Endothelial cell of umbilical vein (primary cell): ENCODE measurements at regions not wholly inside any gene's neighbourhood (a gene's known extent, or its start where the extent isn't known, plus 50 kb on each side); places are given as distances from the start of the nearest gene placed in this dataset.

Source experiments
- BruUV-seq: library from RNA; stranded (reverse); fragments of 400-500 nt; replicated peaks from 2 replicates; lab custom pipeline; 2021; lab: Mats Ljungman, UMichigan
- CTCF ChIA-PET: fragments of 300-600, 350-600 bp; sonication (Branson Sonifier 250); formaldehyde crosslinking; loops from one replicate; lab custom pipeline; 2021; ENCODE audit warnings: antibody characterized with exemption, inconsistent platforms; lab: Charles Lee
- POLR2A ChIA-PET: fragments of 300-600, 350-600 bp; sonication (Branson Sonifier 250); formaldehyde crosslinking; loops from one replicate; lab custom pipeline; 2021; ENCODE audit warnings: antibody characterized with exemption, inconsistent platforms; lab: Charles Lee
- DNase-seq: peaks from one replicate; pipeline ENCODE4 v3.0.0-alpha.2; 2011; ENCODE audit warnings: low read depth, low spot score
- FAIRE-seq: peaks from 2 replicates; lab custom pipeline; 2011; peaks lifted over from hg19 to GRCh38; lab: Jason Lieb, UNC
- H2AFZ ChIP-seq: 2 replicates; pipeline ENCODE4 v1.6.0; 2012; ENCODE audit warnings: low read depth, low read length, control low read depth, inconsistent platforms
- H3K27ac ChIP-seq: 2 replicates; pipeline ENCODE4 v1.5.1; 2011; ENCODE audit warnings: low read depth, mild to moderate bottlenecking, control low read depth, low read length, moderate library complexity; ENCODE audit not compliant: insufficient read depth
- H3K27me3 ChIP-seq, 2 experiments: 2 replicates each; pipeline versions ENCODE4 v1.6.0 to v1.6.1; 2011; ENCODE audit warnings: low read length in 2 of 2, mixed read lengths in 1 of 2; ENCODE audit not compliant: control insufficient read depth in 2 of 2, insufficient read depth in 2 of 2
- H3K36me3 ChIP-seq, 2 experiments: 2 replicates in 1 of 2; 3 replicates in 1 of 2; pipeline ENCODE4 v1.5.1; 2011; ENCODE audit warnings: low read length in 2 of 2, mild to moderate bottlenecking in 1 of 2, moderate library complexity in 1 of 2; ENCODE audit not compliant: control insufficient read depth in 2 of 2, insufficient read depth in 2 of 2; ENCODE audit errors: extremely low read depth in 1 of 2
- H3K4me1 ChIP-seq: 3 replicates; pipeline ENCODE4 v1.5.1; 2011; ENCODE audit warnings: mild to moderate bottlenecking, low read length; ENCODE audit not compliant: control insufficient read depth, insufficient read depth; ENCODE audit errors: extremely low read depth
- H3K4me2 ChIP-seq: 2 replicates; pipeline ENCODE4 v1.6.1; 2011; ENCODE audit warnings: low read length, control low read depth, mixed read lengths; ENCODE audit not compliant: insufficient read depth
- H3K4me3 ChIP-seq, 3 experiments: fragments of 200-600 bp in 1 of 3; sonication (generic), shearing (Covaris generic) in 1 of 3; replicated peaks in 1 of 3; 2 replicates each; pipeline ENCODE4 v1.5.1; 2011 to 2016; ENCODE audit warnings: control low read depth in 3 of 3, low read length in 3 of 3, mild to moderate bottlenecking in 2 of 3, inconsistent platforms in 1 of 3, low read depth in 1 of 3, moderate library complexity in 1 of 3; ENCODE audit not compliant: insufficient read depth in 1 of 3
- H3K79me2 ChIP-seq: 2 replicates; pipeline ENCODE4 v1.6.0; 2012; ENCODE audit warnings: low read length, inconsistent platforms; ENCODE audit not compliant: control insufficient read depth, insufficient read depth
- H3K9ac ChIP-seq: replicated peaks from 2 replicates; pipeline ENCODE3; 2011; ENCODE audit warnings: low read length, control low read depth; ENCODE audit not compliant: insufficient read depth; ENCODE audit errors: extremely low read depth
- H3K9me1 ChIP-seq: replicated peaks from 3 replicates; pipeline ENCODE4 v1.6.0; 2011; ENCODE audit warnings: mild to moderate bottlenecking, low read length; ENCODE audit not compliant: control insufficient read depth, insufficient read depth; ENCODE audit errors: extremely low read depth
- H3K9me3 ChIP-seq: replicated peaks from 2 replicates; pipeline ENCODE4 v1.5.1; 2012; ENCODE audit warnings: low read length, inconsistent platforms; ENCODE audit not compliant: control insufficient read depth, insufficient read depth
- H4K20me1 ChIP-seq: replicated peaks from 2 replicates; pipeline ENCODE3; 2011; ENCODE audit warnings: mild to moderate bottlenecking, low read length; ENCODE audit not compliant: control insufficient read depth, insufficient read depth; ENCODE audit errors: extremely low read depth
- CTCF ChIP-seq, 2 donors: IDR thresholded peaks; 1 replicate in 1 of 2; 2 replicates in 1 of 2; pipeline ENCODE4 v1.5.1; 2011; ENCODE audit warnings: low read length in 2 of 2, mild to moderate bottlenecking in 2 of 2, moderate library complexity in 2 of 2, control low read depth in 1 of 2, inconsistent platforms in 1 of 2, low read depth in 1 of 2; ENCODE audit not compliant: insufficient read depth in 1 of 2; ENCODE audit errors: extremely low read depth in 1 of 2
- EZH2 ChIP-seq: IDR thresholded peaks from 2 replicates; pipeline ENCODE4 v1.6.1; 2012; ENCODE audit warnings: borderline replicate concordance, low read depth, mild to moderate bottlenecking, moderate library complexity, low read length, inconsistent platforms; ENCODE audit not compliant: severe bottlenecking
- FOS ChIP-seq: IDR thresholded peaks from 2 replicates; pipeline ENCODE4 v1.6.1; 2011; ENCODE audit warnings: mild to moderate bottlenecking, low read length, moderate library complexity, borderline replicate concordance; ENCODE audit not compliant: insufficient read depth
- GATA2 ChIP-seq: IDR thresholded peaks from 2 replicates; pipeline ENCODE4 v1.7.0; 2011; ENCODE audit warnings: low read depth, mild to moderate bottlenecking, moderate library complexity, mixed read lengths, low read length; ENCODE audit not compliant: insufficient read length, insufficient read depth
- JUN ChIP-seq: IDR thresholded peaks from 2 replicates; pipeline ENCODE4 v1.6.1; 2011; ENCODE audit warnings: borderline replicate concordance, low read depth; ENCODE audit not compliant: insufficient read length, insufficient read depth
- MAX ChIP-seq: IDR thresholded peaks from 2 replicates; pipeline ENCODE4 v1.6.1; 2011; ENCODE audit not compliant: insufficient read depth, insufficient read length
- MYC ChIP-seq: IDR thresholded peaks from one replicate; pipeline ENCODE4 v1.6.1; 2011; ENCODE audit warnings: mild to moderate bottlenecking, low read depth, low read length
- POLR2A ChIP-seq: IDR thresholded peaks from 2 replicates; pipeline ENCODE4 v1.6.1; 2012; ENCODE audit warnings: low read depth, mild to moderate bottlenecking, control low read depth, low read length
- POLR2AphosphoS5 ChIP-seq: IDR thresholded peaks from 2 replicates; pipeline ENCODE4 v1.6.1; 2012; ENCODE audit warnings: low read depth, mild to moderate bottlenecking, control low read depth, low read length, moderate library complexity; ENCODE audit not compliant: insufficient read depth
- dilution Hi-C: fragments of 300-500 bp; cut with MboI; formaldehyde crosslinking; loops from one replicate; pipeline ENCODE4 v1.15.0; 2019; ENCODE audit warnings: low sequenced_read_pairs; ENCODE audit not compliant: extremely low pct_ligation_motif_present
- intact Hi-C: fragments of 100-400 bp; cut with micrococcal nuclease; formaldehyde crosslinking; loops from one replicate; pipeline ENCODE4 v1.10.0; 2022

GRCh38 chr1:56300836-56301235 lies 278.5 kb downstream of the PLPP3 start:
- H3K27ac ChIP-seq = no peak overlapping the region
- no TSS peak for BruUV-seq
- ChIA-PET POLR2A (no interaction called here), CTCF (interaction anchor here (1.4 to 1.8 kb wide), 2 partner anchors 111 to 284 kb away, joined by 3 to 7 read pairs; no protein-coding TSS in a partner anchor)
- no peaks in the 10 kb centered on the region for H3K27me3 ChIP-seq
- no peaks in the 10 kb centered on the region for H3K79me2 ChIP-seq
- no peak overlapping the region for H3K4me3 ChIP-seq
- FAIRE-seq = no peak
- TF ChIP-seq MYC (no peak), EZH2 (no peak), POLR2A (no peak), POLR2AphosphoS5 (no peak)
- H3K9ac ChIP-seq = no peak overlapping the region
- dilution Hi-C loops (no loop called here), intact Hi-C loops (loop anchor here (1.0 to 5.0 kb wide), 3 partner anchors 191 to 278 kb away; partner anchors contain the start of gene PLPP3)
- H3K4me1 ChIP-seq = peaks cover 17% of the 10 kb centered on the region
- no peaks in the 10 kb centered on the region for H4K20me1 ChIP-seq
- DNase-seq = no peak
- H2AFZ ChIP-seq = no peak overlapping the region
- H3K36me3 ChIP-seq = no peaks in the 10 kb centered on the region
- H3K4me2 ChIP-seq = no peak overlapping the region
- no peaks in the 10 kb centered on the region for H3K9me1 ChIP-seq
- H3K9me3 ChIP-seq = no peaks in the 10 kb centered on the region

GRCh38 chr1:56298866-56299265 lies 280.5 kb downstream of the PLPP3 start:
- peaks cover 17% of the 10 kb centered on the region for H3K4me1 ChIP-seq
- intact Hi-C loops = no loop called here
- H3K9me1 ChIP-seq = no peaks in the 10 kb centered on the region
- CTCF ChIA-PET = no interaction called here
- POLR2A ChIA-PET = no interaction called here
- H3K27ac ChIP-seq = no peak overlapping the region
- no peaks in the 10 kb centered on the region for H3K9me3 ChIP-seq
- no peaks in the 10 kb centered on the region for H3K36me3 ChIP-seq
- H2AFZ ChIP-seq = no peak overlapping the region
- BruUV-seq = no TSS peak
- TF ChIP-seq EZH2 (no peak), CTCF (IDR thresholded peaks at IDR 0.05; ENCODE audit: extremely low read depth in 1 of 2, insufficient read depth in 1 of 2, low read depth in 1 of 2, low read length in 2 of 2) (no peak), MAX (no peak), POLR2A (no peak), POLR2AphosphoS5 (no peak), FOS (no peak), JUN (no peak), MYC (no peak), GATA2 (no peak)
- no peak overlapping the region for H3K9ac ChIP-seq
- DNase-seq = no peak
- no peak for FAIRE-seq
- dilution Hi-C loops = no loop called here
- H4K20me1 ChIP-seq = no peaks in the 10 kb centered on the region
- no peaks in the 10 kb centered on the region for H3K27me3 ChIP-seq
- H3K79me2 ChIP-seq = no peaks in the 10 kb centered on the region
- H3K4me3 ChIP-seq = no peak overlapping the region
- no peak overlapping the region for H3K4me2 ChIP-seq
